ENCODE measurements at regions not wholly inside any gene's neighbourhood (a gene's known extent, or its start where the extent isn't known, plus 50 kb on each side); places are given as distances from the start of the nearest gene placed in this dataset.

DNA sequence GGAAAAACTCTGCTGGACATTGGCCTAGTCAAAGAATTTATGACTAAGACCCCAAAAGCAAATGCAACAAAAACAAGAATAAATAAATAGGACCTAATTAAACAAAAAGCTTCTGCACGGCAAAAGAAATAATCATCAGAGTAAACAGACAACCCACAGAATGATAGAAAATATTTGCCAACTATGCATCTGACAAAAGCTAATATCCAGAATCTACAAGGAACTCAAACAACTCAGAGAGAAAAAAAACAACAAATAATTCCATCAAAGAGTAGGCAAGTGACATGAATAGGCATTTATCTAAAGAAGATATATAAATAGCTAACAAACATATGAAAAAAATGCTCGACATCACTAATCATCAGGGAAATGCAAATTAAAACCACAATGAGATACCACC lies 91.2 kb upstream of the PALMD start:
- H3K27ac ChIP-seq = no peak overlapping the region
- no peak for TF ChIP-seq CTCF (conservative IDR thresholded peaks at IDR 0.05)

DNA sequence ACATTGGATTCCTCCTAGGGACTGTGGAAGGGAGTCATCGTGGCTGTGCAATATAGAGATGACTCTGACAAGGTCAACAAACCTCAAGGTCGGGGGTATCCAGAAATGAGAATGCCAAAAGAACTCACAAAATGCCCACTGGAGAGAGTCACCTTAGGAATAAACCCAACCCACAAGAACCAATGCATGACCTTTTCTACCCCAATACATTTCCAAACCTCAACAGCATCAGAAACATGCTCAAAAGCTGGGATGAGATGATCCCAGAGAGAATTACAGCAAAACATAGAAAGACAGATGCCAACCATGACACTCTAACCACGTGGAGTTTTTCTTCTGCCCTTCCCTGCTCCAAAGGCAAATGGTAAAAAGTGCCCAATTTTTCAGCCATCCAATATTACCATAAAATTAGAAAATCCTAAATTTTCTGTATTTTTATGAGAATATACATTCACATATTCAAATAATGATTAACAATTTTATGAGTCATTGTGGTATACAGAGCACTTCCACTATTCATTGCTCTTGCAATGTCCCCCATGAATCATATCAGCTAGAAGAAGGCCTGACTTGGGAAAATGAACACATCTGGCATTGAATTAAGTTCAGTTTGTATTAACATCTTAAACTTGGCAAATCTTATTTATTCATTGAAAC lies 88.2 kb upstream of the PALMD start:
- H3K27ac ChIP-seq = no peak overlapping the region
- no peak for TF ChIP-seq CTCF (conservative IDR thresholded peaks at IDR 0.05)

- no peak for TF ChIP-seq CTCF (conservative IDR thresholded peaks at IDR 0.05)
Measured at GRCh38 chr1:99559166-99559565, 86.7 kb upstream of the PALMD start.

GRCh38 chr1:99560207-99561040 lies 85.5 kb upstream of the PALMD start:
- H3K27ac ChIP-seq = no peak overlapping the region
- no peak for TF ChIP-seq CTCF (conservative IDR thresholded peaks at IDR 0.05)

More at GRCh38 chr1:99559166-99559565, 86.7 kb upstream of the PALMD start:
- H3K27ac ChIP-seq = no peak overlapping the region

DNA sequence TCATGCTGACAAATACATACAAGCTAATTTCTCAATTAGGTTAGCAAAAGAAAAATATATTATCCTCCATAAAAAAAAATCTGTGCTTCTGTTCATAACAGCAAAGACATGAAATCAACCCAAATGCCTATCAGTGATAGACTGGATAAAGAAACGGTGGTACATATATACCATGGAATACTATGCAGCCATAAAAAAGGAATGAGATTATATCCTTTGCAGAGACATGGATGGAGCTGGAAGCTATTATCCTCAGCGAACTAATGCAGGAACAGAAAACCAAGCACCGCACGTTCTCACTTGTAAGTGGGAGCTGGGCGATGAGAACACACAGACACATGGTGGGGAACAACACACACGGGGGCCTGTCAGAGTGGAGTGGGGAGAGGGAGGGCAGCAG lies 84.0 kb upstream of the PALMD start:
- H3K27ac ChIP-seq = no peak overlapping the region
- no peak for TF ChIP-seq CTCF (conservative IDR thresholded peaks at IDR 0.05)

GRCh38 chr1:99565606-99566289 lies 80.2 kb upstream of the PALMD start:
- H3K27ac ChIP-seq = no peak overlapping the region

More at GRCh38 chr1:99565606-99566289, 80.2 kb upstream of the PALMD start:
- no peak for TF ChIP-seq CTCF (conservative IDR thresholded peaks at IDR 0.05)
